SK-N-SH treated with all-trans-retinoic acid at 6 μM for 48 hours (cell line): ENCODE measurements at regions not wholly inside any gene's neighbourhood (a gene's known extent, or its start where the extent isn't known, plus 50 kb on each side); places are given as distances from the start of the nearest gene placed in this dataset.
"Not testable (repeated sequence)": the region's sequence is repeated elsewhere in the genome, so short reads cannot be mapped to it uniquely, and the experiment has no call there.

ENCODE experiments used
- ARNTL ChIP-seq: fragments of 450-650 bp; formaldehyde crosslinking; IDR thresholded peaks from 2 replicates; pipeline ENCODE4 v1.5.0; 2020; ENCODE audit warnings: low read depth, mild to moderate bottlenecking, moderate library complexity, borderline replicate concordance
- CREB5 ChIP-seq: fragments of 250-450 bp; sonication (Bioruptor Pico); IDR thresholded peaks from 2 replicates; pipeline ENCODE4 v1.5.1; 2020; ENCODE audit warnings: low read depth, mild to moderate bottlenecking, moderate library complexity
- CSDC2 ChIP-seq: fragments of 250-450 bp; sonication (Bioruptor Pico); IDR thresholded peaks from 2 replicates; pipeline ENCODE4 v1.5.0; 2020; ENCODE audit warnings: mild to moderate bottlenecking, moderate library complexity
- ESRRG ChIP-seq: fragments of 250-450 bp; sonication (Bioruptor Pico); IDR thresholded peaks from 2 replicates; pipeline ENCODE4 v1.6.1; 2021; ENCODE audit warnings: mild to moderate bottlenecking
- OSR1 ChIP-seq: fragments of 250-450 bp; sonication (Bioruptor Pico); IDR thresholded peaks from 2 replicates; pipeline ENCODE4 v1.8.0; 2022; ENCODE audit warnings: moderate library complexity, mild to moderate bottlenecking, inconsistent platforms
- PATZ1 ChIP-seq: fragments of 250-450 bp; sonication (Bioruptor Pico); IDR thresholded peaks from 2 replicates; pipeline ENCODE4 v1.8.0; 2020; ENCODE audit warnings: mild to moderate bottlenecking, moderate library complexity, borderline replicate concordance
- SNAI2 ChIP-seq: fragments of 250-450 bp; sonication (Bioruptor Pico); IDR thresholded peaks from 2 replicates; pipeline ENCODE4 v1.5.0; 2020; ENCODE audit warnings: mild to moderate bottlenecking, moderate library complexity
- TCF4 ChIP-seq: fragments of 250-450 bp; sonication (Bioruptor Pico); IDR thresholded peaks from 2 replicates; pipeline ENCODE4 v1.8.0; 2021; ENCODE audit warnings: mild to moderate bottlenecking, moderate library complexity, borderline replicate concordance
- TOX ChIP-seq: fragments of 250-450 bp; sonication (Bioruptor Pico); IDR thresholded peaks from 2 replicates; pipeline ENCODE4 v1.8.0; 2021; ENCODE audit warnings: mild to moderate bottlenecking, moderate library complexity, borderline replicate concordance
- ZC3H10 ChIP-seq: fragments of 250-450 bp; sonication (Bioruptor Pico); IDR thresholded peaks from 2 replicates; pipeline ENCODE4 v1.5.1; 2021; ENCODE audit warnings: mild to moderate bottlenecking, moderate library complexity
- ZFP30 ChIP-seq: fragments of 450-650 bp; formaldehyde crosslinking; IDR thresholded peaks from 2 replicates; pipeline ENCODE4 v1.5.0; 2022; ENCODE audit warnings: mild to moderate bottlenecking, moderate library complexity
- ZNF70 ChIP-seq: fragments of 450-650 bp; formaldehyde crosslinking; IDR thresholded peaks from 2 replicates; pipeline ENCODE4 v1.5.0; 2020; ENCODE audit warnings: mild to moderate bottlenecking, moderate library complexity
- ZNF8 ChIP-seq: fragments of 450-650 bp; formaldehyde crosslinking; IDR thresholded peaks from 2 replicates; pipeline ENCODE4 v1.5.0; 2020; ENCODE audit warnings: mild to moderate bottlenecking, moderate library complexity

GRCh38 chr10:90302031-90302430 lies 555.8 kb downstream of the HTR7 start:
- not testable (repeated sequence) for TF ChIP-seq ZFP30 (CRISPR knock-in tag); ZNF70 (CRISPR knock-in tag); CSDC2; PATZ1 (CRISPR knock-in tag); ARNTL (CRISPR knock-in tag); ZNF8 (CRISPR knock-in tag); TCF4; CREB5 (CRISPR knock-in tag); SNAI2 (CRISPR knock-in tag); OSR1 (CRISPR knock-in tag); ZC3H10 (CRISPR knock-in tag); TOX (CRISPR knock-in tag); ESRRG (CRISPR knock-in tag)
